ENCODE measurements at regions not wholly inside any gene's neighbourhood (a gene's known extent, or its start where the extent isn't known, plus 50 kb on each side); places are given as distances from the start of the nearest gene placed in this dataset.

- TF ChIP-seq TCF4 (CRISPR knock-in tag; IDR thresholded peaks at IDR 0.05; ENCODE audit: borderline replicate concordance) (no peak), ESRRG (CRISPR knock-in tag; IDR thresholded peaks at IDR 0.05) (no peak), POU6F1 (CRISPR knock-in tag; IDR thresholded peaks at IDR 0.05; ENCODE audit: borderline replicate concordance, low read depth) (no peak), ZNF8 (CRISPR knock-in tag; IDR thresholded peaks at IDR 0.05) (no peak), CSRNP3 (CRISPR knock-in tag; IDR thresholded peaks at IDR 0.05) (no peak)
- no peak for ATAC-seq
These were observed 117.9 kb upstream of the IL12A start for GRCh38 chr3:159870723-159871122.

GRCh38 chr3:159872374-159873109, 116.1 kb upstream of the IL12A start:
- TF ChIP-seq CSRNP3 (CRISPR knock-in tag; IDR thresholded peaks at IDR 0.05) (no peak), ZC3H10 (CRISPR knock-in tag; IDR thresholded peaks at IDR 0.05) (no peak), ISL1 (CRISPR knock-in tag; IDR thresholded peaks at IDR 0.05) (peak; percentile 73), CSDC2 (CRISPR knock-in tag; IDR thresholded peaks at IDR 0.05) (no peak), CREB5 (CRISPR knock-in tag; IDR thresholded peaks at IDR 0.05; ENCODE audit: low read depth) (peak; percentile 66; the same call in 1 of the 2 replicates)
- peak; percentile 97 for ATAC-seq

- no peak for ATAC-seq
- TF ChIP-seq PATZ1 (CRISPR knock-in tag; IDR thresholded peaks at IDR 0.05; ENCODE audit: borderline replicate concordance), result no peak
These were observed 113.5 kb upstream of the IL12A start for GRCh38 chr3:159875116-159875515.

GRCh38 chr3:159877924-159878323, 110.7 kb upstream of the IL12A start:
- no peak for TF ChIP-seq POU6F1 (CRISPR knock-in tag; IDR thresholded peaks at IDR 0.05; ENCODE audit: borderline replicate concordance, low read depth)
- 0 out of 2 replicates have a peak, but pooled peaks have one; percentile 13 for TF ChIP-seq ISL1 (CRISPR knock-in tag; IDR thresholded peaks at IDR 0.05)
- no peak for TF ChIP-seq BACH2 (CRISPR knock-in tag; IDR thresholded peaks at IDR 0.05; ENCODE audit: borderline replicate concordance)
- no peak for TF ChIP-seq CREB5 (CRISPR knock-in tag; IDR thresholded peaks at IDR 0.05; ENCODE audit: low read depth)
- no peak for TF ChIP-seq ZNF565 (CRISPR knock-in tag; conservative IDR thresholded peaks at IDR 0.05; ENCODE audit: low read depth)
- no peak for ATAC-seq

GRCh38 chr3:159879146-159879545, 109.5 kb upstream of the IL12A start:
- TF ChIP-seq OSR1 (CRISPR knock-in tag; IDR thresholded peaks at IDR 0.05), result no peak
- TF ChIP-seq ZFP3 (CRISPR knock-in tag; IDR thresholded peaks at IDR 0.05), result 0 out of 2 replicates have a peak, but pooled peaks have one; percentile 25
- no peak for ATAC-seq

Measured in SK-N-SH treated with all-trans-retinoic acid at 6 μM for 48 hours (cell line).